H9 (cell line): ENCODE measurements at regions not wholly inside any gene's neighbourhood (a gene's known extent, or its start where the extent isn't known, plus 50 kb on each side); places are given as distances from the start of the nearest gene placed in this dataset.

ENCODE experiments used
- DNase-seq: peaks from one replicate; pipeline ENCODE4 v3.0.0-alpha.2; 2017
- H2AFZ ChIP-seq: one replicate; pipeline ENCODE4 v1.6.1; 2013; ENCODE audit warnings: mild to moderate bottlenecking, low read length, control low read depth, moderate library complexity
- H2AK5ac ChIP-seq: 2 replicates; pipeline ENCODE4 v1.6.1; 2013; ENCODE audit warnings: low read length, control low read depth, mixed read lengths; ENCODE audit not compliant: insufficient read length
- H2BK120ac ChIP-seq: one replicate; pipeline ENCODE4 v1.6.1; 2013; ENCODE audit warnings: low read depth, mild to moderate bottlenecking, low read length, control low read depth, inconsistent platforms; ENCODE audit not compliant: poor library complexity, severe bottlenecking
- H2BK12ac ChIP-seq: 2 replicates; pipeline ENCODE4 v1.6.1; 2013; ENCODE audit warnings: low read length, control low read depth, mixed read lengths, low read depth; ENCODE audit not compliant: insufficient read length
- H2BK15ac ChIP-seq: 2 replicates; pipeline ENCODE4 v1.6.1; 2013; ENCODE audit warnings: low read depth, low read length, control low read depth
- H2BK20ac ChIP-seq: one replicate; pipeline ENCODE4 v1.6.1; 2013; ENCODE audit warnings: low read depth, mild to moderate bottlenecking, low read length, control low read depth, inconsistent platforms; ENCODE audit not compliant: poor library complexity, severe bottlenecking
- H2BK5ac ChIP-seq: 2 replicates; pipeline ENCODE4 v1.6.1; 2013; ENCODE audit warnings: low read length, control low read depth, mixed read lengths; ENCODE audit not compliant: insufficient read length
- H3K14ac ChIP-seq: 2 replicates; pipeline ENCODE4 v1.6.1; 2013; ENCODE audit warnings: low read length, control low read depth; ENCODE audit not compliant: insufficient read depth
- H3K18ac ChIP-seq: 2 replicates; pipeline ENCODE4 v1.6.1; 2013; ENCODE audit warnings: low read depth, mild to moderate bottlenecking, mixed read lengths, low read length, control low read depth; ENCODE audit not compliant: insufficient read length
- H3K23ac ChIP-seq: 2 replicates; pipeline ENCODE4 v1.6.1; 2013; ENCODE audit warnings: low read length, control low read depth, mixed read lengths, low read depth; ENCODE audit not compliant: insufficient read length
- H3K23me2 ChIP-seq: 2 replicates; pipeline ENCODE4 v1.6.1; 2013; ENCODE audit warnings: low read depth, mild to moderate bottlenecking, mixed read lengths, low read length, control low read depth; ENCODE audit not compliant: insufficient read length, poor library complexity, severe bottlenecking
- H3K27ac ChIP-seq: 2 replicates; pipeline ENCODE4 v1.5.1; 2013; ENCODE audit warnings: low read length, control low read depth, mixed read lengths, low read depth; ENCODE audit not compliant: insufficient read length
- H3K27me3 ChIP-seq: 2 replicates; pipeline ENCODE4 v1.6.1; 2013; ENCODE audit warnings: low read length, control low read depth, inconsistent platforms; ENCODE audit not compliant: insufficient read depth
- H3K4ac ChIP-seq: 2 replicates; pipeline ENCODE4 v1.6.1; 2013; ENCODE audit warnings: low read depth, mild to moderate bottlenecking, control low read depth, inconsistent platforms, low read length, moderate library complexity
- H3K4me1 ChIP-seq: 2 replicates; pipeline ENCODE4 v1.6.1; 2013; ENCODE audit warnings: low read length, control low read depth, inconsistent platforms; ENCODE audit not compliant: insufficient read depth
- H3K4me2 ChIP-seq: 2 replicates; pipeline ENCODE4 v1.6.1; 2013; ENCODE audit warnings: low read length, control low read depth, mixed read lengths; ENCODE audit not compliant: insufficient read length, insufficient read depth
- H3K56ac ChIP-seq: 2 replicates; pipeline ENCODE4 v1.6.1; 2013; ENCODE audit warnings: low read depth, mild to moderate bottlenecking, mixed read lengths, low read length, control low read depth; ENCODE audit not compliant: insufficient read length
- H3K79me1 ChIP-seq: 2 replicates; pipeline ENCODE4 v1.6.1; 2013; ENCODE audit warnings: low read depth, mild to moderate bottlenecking, moderate library complexity, low read length, control low read depth, inconsistent platforms; ENCODE audit not compliant: insufficient read depth, poor library complexity, severe bottlenecking
- H3K79me2 ChIP-seq: 2 replicates; pipeline ENCODE4 v1.6.1; 2013; ENCODE audit warnings: low read length, control low read depth, inconsistent platforms; ENCODE audit not compliant: insufficient read depth
- H3K9ac ChIP-seq: 2 replicates; pipeline ENCODE4 v1.6.1; 2013; ENCODE audit warnings: low read length, control low read depth, mixed read lengths; ENCODE audit not compliant: insufficient read length; ENCODE audit errors: extremely low read depth
- H3K9me3 ChIP-seq: one replicate; pipeline ENCODE4 v1.6.1; 2013; ENCODE audit warnings: low read depth, low read length, inconsistent platforms; ENCODE audit not compliant: control insufficient read depth
- H3T11ph ChIP-seq: one replicate; pipeline ENCODE4 v1.6.1; 2013; ENCODE audit warnings: mild to moderate bottlenecking, low read length, control low read depth, inconsistent platforms
- H4K20me1 ChIP-seq: one replicate; pipeline ENCODE4 v1.6.1; 2013; ENCODE audit not compliant: control insufficient read depth, insufficient read length, insufficient read depth
- H4K5ac ChIP-seq: 2 replicates; pipeline ENCODE4 v1.6.1; 2013; ENCODE audit warnings: low read depth, mild to moderate bottlenecking, mixed read lengths, low read length, control low read depth; ENCODE audit not compliant: insufficient read length
- H4K8ac ChIP-seq: replicated peaks from 2 replicates; pipeline ENCODE4 v1.6.1; 2013; ENCODE audit warnings: low read length, control low read depth, mixed read lengths, low read depth; ENCODE audit not compliant: insufficient read length
- H4K91ac ChIP-seq: 2 replicates; pipeline ENCODE4 v1.6.1; 2013; ENCODE audit warnings: low read depth, mild to moderate bottlenecking, moderate library complexity, mixed read lengths, low read length, control low read depth; ENCODE audit not compliant: insufficient read length
- H3K27ac Mint-ChIP-seq, 3 experiments: 2 replicates in 2 of 3; 3 replicates in 1 of 3; pipeline ENCODE4 v1.8.0; 2020 to 2021; ENCODE audit warnings: mixed read lengths in 3 of 3, mild to moderate bottlenecking in 1 of 3, moderate library complexity in 1 of 3
- H3K27me3 Mint-ChIP-seq: 2 replicates; pipeline ENCODE4 v1.8.0; 2021; ENCODE audit warnings: low read depth, mild to moderate bottlenecking, moderate library complexity, mixed read lengths
- H3K36me3 Mint-ChIP-seq, 3 experiments: 2 replicates in 2 of 3; 3 replicates in 1 of 3; pipeline ENCODE4 v1.8.0; 2020 to 2021; ENCODE audit warnings: low read depth in 3 of 3, mixed read lengths in 3 of 3; ENCODE audit not compliant: insufficient read depth in 1 of 3
- H3K4me1 Mint-ChIP-seq, 2 experiments: 2 replicates each; pipeline ENCODE4 v1.8.0; 2020; ENCODE audit warnings: mixed read lengths in 2 of 2
- H3K4me3 Mint-ChIP-seq, 2 experiments: 2 replicates in 1 of 2; 3 replicates in 1 of 2; pipeline ENCODE4 v1.8.0; 2020 to 2021; ENCODE audit warnings: mild to moderate bottlenecking in 2 of 2, mixed read lengths in 2 of 2, moderate library complexity in 1 of 2
- H3K9me3 Mint-ChIP-seq, 2 experiments: 2 replicates in 1 of 2; 3 replicates in 1 of 2; pipeline ENCODE4 v1.8.0; 2020; ENCODE audit warnings: mild to moderate bottlenecking in 2 of 2, mixed read lengths in 2 of 2, moderate library complexity in 1 of 2
- WGBS: extraction: QIAGEN DNeasy Blood & Tissue Kit; methylation state at CpG from one replicate; pipeline ENCODE4 v1.1.7; 2013; ENCODE audit warnings: missing lambda C conversion rate, low lambda C conversion rate, mixed read lengths; ENCODE audit not compliant: insufficient read length; ENCODE audit errors: extremely low coverage; 5-methylcytosine and 5-hydroxymethylcytosine counted together
- TF ChIP-seq, protein P1 (sequence below): fragments of 200-600 bp; sonication (generic); conservative IDR thresholded peaks from 3 replicates; pipeline ENCODE4 v1.8.0; 2021; ENCODE audit warnings: antibody characterized with exemption, mild to moderate bottlenecking

DNA sequence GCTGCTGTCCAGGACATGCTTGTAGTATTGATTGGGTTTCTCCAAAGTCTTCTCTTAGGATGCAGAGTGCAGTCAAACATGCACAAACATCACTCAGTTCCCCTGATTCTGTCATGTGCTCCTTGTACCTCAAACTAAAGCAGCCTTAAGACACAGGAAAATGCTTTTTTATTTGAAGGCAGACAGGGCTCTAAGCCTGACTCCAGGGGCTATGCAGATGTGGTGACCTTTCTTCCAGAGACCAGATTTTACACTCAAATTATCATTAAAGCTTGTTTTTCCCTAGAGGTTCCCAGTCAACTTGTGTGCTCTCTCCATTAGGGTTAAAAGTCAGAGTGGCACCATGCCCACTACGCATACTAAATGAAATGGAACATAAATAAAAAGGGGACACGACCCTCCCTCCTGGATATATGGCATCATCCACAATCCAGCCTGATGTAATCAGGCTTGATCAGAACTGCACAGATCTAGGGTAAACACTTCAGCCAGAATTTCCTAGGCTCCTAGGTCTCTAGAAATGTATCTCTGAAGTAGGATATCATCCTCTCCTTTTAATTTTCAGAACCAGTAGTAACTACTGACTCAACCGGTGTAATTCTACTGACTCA, 771.1 kb downstream of the NR2F1-AS1 start:
- no CpG with 5 or more reads among the region's 3 CpGs for WGBS
- H3K9me3 Mint-ChIP-seq, result no peaks in the 10 kb centered on the region

More for the DNA sequence above, 771.1 kb downstream of the NR2F1-AS1 start:
- no peak overlapping the region for H4K8ac ChIP-seq
- H3K9ac ChIP-seq, result no peak overlapping the region
- no peak overlapping the region for H3K23ac ChIP-seq
- TF ChIP-seq, protein P1, sequence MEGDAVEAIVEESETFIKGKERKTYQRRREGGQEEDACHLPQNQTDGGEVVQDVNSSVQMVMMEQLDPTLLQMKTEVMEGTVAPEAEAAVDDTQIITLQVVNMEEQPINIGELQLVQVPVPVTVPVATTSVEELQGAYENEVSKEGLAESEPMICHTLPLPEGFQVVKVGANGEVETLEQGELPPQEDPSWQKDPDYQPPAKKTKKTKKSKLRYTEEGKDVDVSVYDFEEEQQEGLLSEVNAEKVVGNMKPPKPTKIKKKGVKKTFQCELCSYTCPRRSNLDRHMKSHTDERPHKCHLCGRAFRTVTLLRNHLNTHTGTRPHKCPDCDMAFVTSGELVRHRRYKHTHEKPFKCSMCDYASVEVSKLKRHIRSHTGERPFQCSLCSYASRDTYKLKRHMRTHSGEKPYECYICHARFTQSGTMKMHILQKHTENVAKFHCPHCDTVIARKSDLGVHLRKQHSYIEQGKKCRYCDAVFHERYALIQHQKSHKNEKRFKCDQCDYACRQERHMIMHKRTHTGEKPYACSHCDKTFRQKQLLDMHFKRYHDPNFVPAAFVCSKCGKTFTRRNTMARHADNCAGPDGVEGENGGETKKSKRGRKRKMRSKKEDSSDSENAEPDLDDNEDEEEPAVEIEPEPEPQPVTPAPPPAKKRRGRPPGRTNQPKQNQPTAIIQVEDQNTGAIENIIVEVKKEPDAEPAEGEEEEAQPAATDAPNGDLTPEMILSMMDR, result no peak
- Mint-ChIP-seq H3K36me3 (no peaks in the 10 kb centered on the region), H3K4me1 (peaks cover 0 to 2% of the 10 kb centered on the region in 2 experiments; a peak in 1 of 4 replicates), H3K4me3 (no peak overlapping the region), H3K27ac (no peak overlapping the region), H3K27me3 (no peaks in the 10 kb centered on the region)
- no peaks in the 10 kb centered on the region for H3K79me2 ChIP-seq
- H3K18ac ChIP-seq, result no peak overlapping the region
- no peak for DNase-seq
- H4K91ac ChIP-seq, result no peak overlapping the region
- no peak overlapping the region for H3T11ph ChIP-seq
- H2BK20ac ChIP-seq, result no peak overlapping the region
- no peak overlapping the region for H3K56ac ChIP-seq
- H3K27ac ChIP-seq, result no peak overlapping the region
- H3K9me3 ChIP-seq, result no peaks in the 10 kb centered on the region
- H2AFZ ChIP-seq, result no peak overlapping the region
- H2AK5ac ChIP-seq, result no peak overlapping the region
- H2BK12ac ChIP-seq, result no peak overlapping the region
- no peak overlapping the region for H3K4ac ChIP-seq
- H3K4me2 ChIP-seq, result no peak overlapping the region
- no peak overlapping the region for H2BK120ac ChIP-seq
- H4K20me1 ChIP-seq, result no peaks in the 10 kb centered on the region
- H3K14ac ChIP-seq, result no peak overlapping the region
- no peak overlapping the region for H4K5ac ChIP-seq
- no peaks in the 10 kb centered on the region for H3K4me1 ChIP-seq
- H2BK15ac ChIP-seq, result no peak overlapping the region
- no peaks in the 10 kb centered on the region for H3K27me3 ChIP-seq
- no peaks in the 10 kb centered on the region for H3K79me1 ChIP-seq
- no peak overlapping the region for H2BK5ac ChIP-seq
- no peaks in the 10 kb centered on the region for H3K23me2 ChIP-seq
